Transverse colon (tissue), 4 donors: ENCODE measurements at regions not wholly inside any gene's neighbourhood (a gene's known extent, or its start where the extent isn't known, plus 50 kb on each side); places are given as distances from the start of the nearest gene placed in this dataset.

Source experiments
- CTCF ChIP-seq, 5 experiments: fragments of 200-600 bp in 3 of 5; fragments of 450-650 bp in 2 of 5; sonication (generic) in 3 of 5; IDR thresholded peaks; 1 replicate in 2 of 5; 2 replicates in 3 of 5; pipeline ENCODE4 v1.5.1; 2016 to 2017; ENCODE audit warnings: antibody characterized with exemption in 5 of 5, inconsistent platforms in 3 of 5, mild to moderate bottlenecking in 2 of 5, moderate library complexity in 1 of 5
- EP300 ChIP-seq: sonication (generic); formaldehyde crosslinking; IDR thresholded peaks from one replicate; pipeline ENCODE4 v1.6.1; 2017; ENCODE audit warnings: antibody characterized with exemption, low read depth
- POLR2A ChIP-seq: fragments of 450-650 bp; IDR thresholded peaks from one replicate; pipeline ENCODE4 v1.6.1; 2016; ENCODE audit warnings: antibody characterized with exemption, mild to moderate bottlenecking, moderate library complexity
- POLR2AphosphoS5 ChIP-seq, 3 donors: sonication (generic); formaldehyde crosslinking; IDR thresholded peaks; one replicate each; pipeline ENCODE4 v1.6.1; 2016; ENCODE audit warnings: antibody characterized with exemption in 3 of 3

DNA sequence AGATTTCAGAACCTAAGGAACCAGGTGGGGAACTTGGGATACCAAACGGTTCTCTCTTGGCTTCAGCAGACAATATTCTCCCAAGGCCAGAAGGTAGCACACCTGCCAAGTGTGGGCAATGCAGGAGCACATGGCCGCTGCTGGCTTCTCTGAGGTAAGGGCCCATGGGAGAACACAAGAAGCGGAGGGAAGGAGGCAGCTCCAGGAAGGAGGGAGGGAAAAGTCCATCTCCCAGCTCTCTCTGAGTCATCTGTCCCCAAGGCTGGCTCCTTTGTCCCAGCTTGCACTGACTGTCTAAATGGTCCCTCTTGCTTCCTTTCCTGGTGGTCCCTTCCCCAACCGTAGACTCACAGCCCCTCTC is 557.9 kb upstream of the CADM1 start:
- no peak for TF ChIP-seq POLR2A
- no peak for TF ChIP-seq CTCF (IDR thresholded peaks at IDR 0.05)
- TF ChIP-seq POLR2AphosphoS5 (IDR thresholded peaks at IDR 0.05), result no peak
- TF ChIP-seq EP300, result no peak
